Limb (tissue), 2 donors: ENCODE measurements at regions not wholly inside any gene's neighbourhood (a gene's known extent, or its start where the extent isn't known, plus 50 kb on each side); places are given as distances from the start of the nearest gene placed in this dataset.

Experiments used
- DNase-seq, 2 donors: peaks; one replicate each; pipeline ENCODE4 v3.0.0-alpha.2; 2016; ENCODE audit errors: extremely low spot score in 2 of 2

GRCh38 chr13:61485128-61485765, 69.6 kb upstream of the PCDH20 start:
- no peak for DNase-seq

DNA sequence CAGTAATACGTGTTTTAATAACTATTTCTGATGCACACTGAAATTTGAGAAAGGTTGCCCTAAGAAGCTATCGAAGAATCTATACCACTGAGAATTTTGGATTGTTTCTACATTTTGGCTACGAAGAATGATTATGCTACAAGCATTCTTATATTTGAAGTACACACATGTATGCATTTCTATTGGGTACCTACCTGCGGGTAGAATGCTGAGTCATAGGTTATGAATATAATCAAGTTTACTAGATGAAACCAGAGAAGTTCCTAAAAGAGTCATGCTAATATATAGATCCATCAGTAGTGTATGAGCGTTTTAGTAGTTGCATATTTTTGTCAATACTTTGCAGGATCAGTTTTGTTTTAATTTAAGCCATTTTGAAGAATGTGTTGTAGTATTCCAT, 62.0 kb upstream of the PCDH20 start:
- no peak for DNase-seq

- DNase-seq: no peak
Observed at GRCh38 chr13:61470786-61471185, 55.1 kb upstream of the PCDH20 start.

GRCh38 chr13:61466280-61466679, 50.6 kb upstream of the PCDH20 start:
- no peak for DNase-seq
